ENCODE measurements at regions not wholly inside any gene's neighbourhood (a gene's known extent, or its start where the extent isn't known, plus 50 kb on each side); places are given as distances from the start of the nearest gene placed in this dataset.

GRCh38 chr13:78768950-78769349 is 110.0 kb upstream of the OBI1 start:
- peaks cover 17% of the 10 kb centered on the region for H3K4me1 Mint-ChIP-seq (ENCODE audit: low read depth)
- H3K27me3 Mint-ChIP-seq, result peaks cover 5% of the 10 kb centered on the region
- no peaks in the 10 kb centered on the region for H3K9me3 Mint-ChIP-seq (ENCODE audit: low read depth)
- TF ChIP-seq, protein P1, sequence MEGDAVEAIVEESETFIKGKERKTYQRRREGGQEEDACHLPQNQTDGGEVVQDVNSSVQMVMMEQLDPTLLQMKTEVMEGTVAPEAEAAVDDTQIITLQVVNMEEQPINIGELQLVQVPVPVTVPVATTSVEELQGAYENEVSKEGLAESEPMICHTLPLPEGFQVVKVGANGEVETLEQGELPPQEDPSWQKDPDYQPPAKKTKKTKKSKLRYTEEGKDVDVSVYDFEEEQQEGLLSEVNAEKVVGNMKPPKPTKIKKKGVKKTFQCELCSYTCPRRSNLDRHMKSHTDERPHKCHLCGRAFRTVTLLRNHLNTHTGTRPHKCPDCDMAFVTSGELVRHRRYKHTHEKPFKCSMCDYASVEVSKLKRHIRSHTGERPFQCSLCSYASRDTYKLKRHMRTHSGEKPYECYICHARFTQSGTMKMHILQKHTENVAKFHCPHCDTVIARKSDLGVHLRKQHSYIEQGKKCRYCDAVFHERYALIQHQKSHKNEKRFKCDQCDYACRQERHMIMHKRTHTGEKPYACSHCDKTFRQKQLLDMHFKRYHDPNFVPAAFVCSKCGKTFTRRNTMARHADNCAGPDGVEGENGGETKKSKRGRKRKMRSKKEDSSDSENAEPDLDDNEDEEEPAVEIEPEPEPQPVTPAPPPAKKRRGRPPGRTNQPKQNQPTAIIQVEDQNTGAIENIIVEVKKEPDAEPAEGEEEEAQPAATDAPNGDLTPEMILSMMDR (IDR thresholded peaks at IDR 0.05; ENCODE audit: unreplicated experiment), result no peak
- no peak overlapping the region for H3K4me3 Mint-ChIP-seq (ENCODE audit: low read depth)
- DNase-seq (ENCODE audit: low spot score, unreplicated experiment), result no peak
- peak overlapping the region; percentile 42 for H3K27ac Mint-ChIP-seq
- H3K36me3 Mint-ChIP-seq (ENCODE audit: insufficient read depth), result no peaks in the 10 kb centered on the region

- no peak overlapping the region for H3K27ac Mint-ChIP-seq
- H3K4me3 Mint-ChIP-seq (ENCODE audit: low read depth), result no peak overlapping the region
- no peaks in the 10 kb centered on the region for H3K36me3 Mint-ChIP-seq (ENCODE audit: insufficient read depth)
- no peaks in the 10 kb centered on the region for H3K4me1 Mint-ChIP-seq (ENCODE audit: low read depth)
- TF ChIP-seq, protein P1 (IDR thresholded peaks at IDR 0.05; ENCODE audit: unreplicated experiment), result no peak
- DNase-seq (ENCODE audit: low spot score, unreplicated experiment), result no peak
- peaks cover 5% of the 10 kb centered on the region for H3K27me3 Mint-ChIP-seq
- H3K9me3 Mint-ChIP-seq (ENCODE audit: low read depth), result no peaks in the 10 kb centered on the region
Observed at GRCh38 chr13:78764665-78765064, 105.7 kb upstream of the OBI1 start.

DNA sequence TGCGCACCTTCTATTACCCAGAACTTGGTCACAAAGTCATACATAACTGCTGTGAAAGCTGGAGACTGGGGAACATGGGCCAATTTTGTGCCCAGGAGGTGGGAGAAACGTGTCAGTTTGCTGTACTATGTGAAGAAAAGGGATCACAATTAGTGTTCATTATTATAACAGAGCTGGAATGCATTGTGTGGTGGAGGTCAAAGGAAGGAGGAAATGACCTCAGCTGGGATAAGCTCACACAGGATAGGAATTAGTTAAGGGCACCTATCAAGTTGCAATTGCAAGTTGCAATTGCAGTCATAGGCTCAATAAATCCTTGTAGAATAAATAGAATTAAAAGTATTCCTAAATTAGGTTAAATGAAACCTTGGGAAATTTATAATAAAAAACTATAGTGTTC is 103.9 kb upstream of the OBI1 start:
- no peaks in the 10 kb centered on the region for H3K4me1 Mint-ChIP-seq (ENCODE audit: low read depth)
- H3K4me3 Mint-ChIP-seq (ENCODE audit: low read depth), result no peak overlapping the region
- H3K27ac Mint-ChIP-seq, result no peak overlapping the region
- H3K27me3 Mint-ChIP-seq, result peaks cover 5% of the 10 kb centered on the region
- no peaks in the 10 kb centered on the region for H3K36me3 Mint-ChIP-seq (ENCODE audit: insufficient read depth)
- no peak for DNase-seq (ENCODE audit: low spot score, unreplicated experiment)
- no peaks in the 10 kb centered on the region for H3K9me3 Mint-ChIP-seq (ENCODE audit: low read depth)
- TF ChIP-seq, protein P1 (IDR thresholded peaks at IDR 0.05; ENCODE audit: unreplicated experiment), result no peak

DNA sequence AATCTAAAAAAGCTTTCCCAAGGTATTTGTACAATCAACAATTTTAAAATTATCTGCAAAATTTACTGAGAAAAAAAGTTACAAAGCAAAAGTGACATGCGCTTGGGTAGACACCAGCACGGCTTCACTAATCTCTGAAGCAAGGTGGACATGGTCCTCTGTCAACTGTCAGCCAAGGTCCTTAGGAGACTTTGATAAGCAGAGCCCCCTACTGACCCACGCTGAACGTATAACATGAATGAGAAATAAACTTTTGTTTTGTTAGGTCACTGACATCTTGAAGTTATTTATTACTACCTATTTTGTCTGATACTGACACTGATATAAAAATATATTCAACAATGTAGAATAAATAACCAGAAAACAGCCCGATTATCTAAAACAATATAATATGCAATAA is 100.7 kb upstream of the OBI1 start:
- Mint-ChIP-seq H3K4me3 (ENCODE audit: low read depth) (no peak overlapping the region), H3K4me1 (ENCODE audit: low read depth) (no peaks in the 10 kb centered on the region)

DNA sequence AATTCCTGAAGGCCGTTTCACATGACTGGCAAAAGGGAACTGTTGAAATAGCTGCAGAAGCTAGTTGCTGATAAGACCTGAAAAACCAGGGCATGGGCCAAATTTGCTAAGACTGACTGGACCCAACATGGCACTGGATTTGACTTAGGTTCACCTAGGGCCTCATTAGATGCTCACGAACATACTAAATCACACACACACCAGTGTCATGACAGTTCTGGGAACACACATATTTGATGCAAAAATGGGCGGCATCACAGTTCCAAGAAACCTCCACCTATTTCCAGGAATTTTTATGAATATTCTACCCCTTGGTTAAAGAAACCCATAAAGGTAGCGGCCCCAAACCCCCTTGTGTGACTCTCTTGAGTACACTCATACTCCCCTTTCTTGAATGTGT is 99.6 kb upstream of the OBI1 start:
- TF ChIP-seq, protein P1 (IDR thresholded peaks at IDR 0.05; ENCODE audit: unreplicated experiment), result no peak
- Mint-ChIP-seq H3K27ac (no peak overlapping the region), H3K9me3 (ENCODE audit: low read depth) (no peaks in the 10 kb centered on the region), H3K36me3 (ENCODE audit: insufficient read depth) (no peaks in the 10 kb centered on the region), H3K4me3 (ENCODE audit: low read depth) (no peak overlapping the region), H3K27me3 (peaks cover 2% of the 10 kb centered on the region), H3K4me1 (ENCODE audit: low read depth) (no peaks in the 10 kb centered on the region)
- no peak for DNase-seq (ENCODE audit: low spot score, unreplicated experiment)

More for the DNA sequence above, 100.7 kb upstream of the OBI1 start:
- Mint-ChIP-seq H3K9me3 (ENCODE audit: low read depth) (no peaks in the 10 kb centered on the region), H3K27me3 (no peaks in the 10 kb centered on the region), H3K27ac (no peak overlapping the region), H3K36me3 (ENCODE audit: insufficient read depth) (no peaks in the 10 kb centered on the region)
- TF ChIP-seq, protein P1 (IDR thresholded peaks at IDR 0.05; ENCODE audit: unreplicated experiment), result no peak
- no peak for DNase-seq (ENCODE audit: low spot score, unreplicated experiment)

Data from progenitor cell of endocrine pancreas (in vitro differentiated cells).